KBM-7 (cell line): ENCODE measurements at regions not wholly inside any gene's neighbourhood (a gene's known extent, or its start where the extent isn't known, plus 50 kb on each side); places are given as distances from the start of the nearest gene placed in this dataset.
"Not testable (repeated sequence)": the region's sequence is repeated elsewhere in the genome, so short reads cannot be mapped to it uniquely, and the experiment has no call there.

Experiments
- DNase-seq: peaks from one replicate; pipeline ENCODE4 v3.0.0-alpha.2; 2015
- in situ Hi-C: fragments of 300-500 bp; cut with MboI; formaldehyde crosslinking; loops from 2 replicates; pipeline ENCODE4 v1.14.3; 2020; ENCODE audit warnings: low sequenced_read_pairs, low pct_unique_long_range_greater_than_20kb, mixed read lengths

DNA sequence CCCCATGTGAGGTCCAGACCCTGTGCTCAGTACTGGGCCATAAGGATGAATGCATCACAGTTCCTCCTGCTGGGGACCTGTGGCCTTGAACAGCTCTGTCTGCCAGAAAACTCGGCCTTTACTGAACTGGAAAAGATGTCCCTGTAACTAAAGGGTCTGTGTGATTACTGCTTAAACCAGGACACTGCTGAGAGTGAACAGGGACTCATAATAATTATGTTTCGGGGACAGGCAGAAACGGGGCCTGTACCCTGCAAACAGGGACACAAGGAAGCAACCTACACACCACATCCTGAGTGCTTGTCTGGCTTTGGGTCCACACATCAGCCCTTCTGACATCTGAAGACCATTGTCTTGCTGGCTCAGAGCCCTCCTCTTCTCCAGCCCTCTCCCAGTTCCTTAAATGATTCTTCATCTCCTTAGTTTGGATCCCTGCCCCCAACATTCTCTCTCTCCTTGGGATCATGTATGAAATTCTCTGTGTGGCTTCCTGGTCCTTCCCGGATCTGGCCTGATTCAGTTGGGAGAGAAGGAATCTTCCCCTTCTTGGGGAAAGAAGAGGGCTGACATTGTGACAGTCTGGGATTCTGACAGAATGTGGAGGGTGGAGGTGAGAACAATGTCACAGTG lies 248.0 kb downstream of the MYCN start:
- DNase-seq = no peak
- in situ Hi-C loops = no loop called here

DNA sequence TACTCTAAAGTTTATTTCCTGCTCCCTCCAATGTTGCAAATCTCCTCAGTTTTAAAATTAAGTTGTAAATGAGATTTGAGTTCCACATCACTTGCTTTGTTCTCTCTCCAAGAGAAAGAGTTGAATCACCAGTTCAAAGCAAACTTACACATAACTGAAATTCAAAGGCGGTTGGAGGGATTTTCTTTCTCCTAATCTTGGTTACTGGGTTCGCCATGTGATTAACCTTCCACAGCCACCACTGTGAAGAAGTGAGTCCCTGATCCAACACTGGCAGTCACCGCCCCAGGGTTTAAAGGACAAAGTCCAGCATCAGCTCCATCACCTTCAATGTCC lies 247.1 kb downstream of the MYCN start:
- DNase-seq = no peak
- in situ Hi-C loops = no loop called here

DNA sequence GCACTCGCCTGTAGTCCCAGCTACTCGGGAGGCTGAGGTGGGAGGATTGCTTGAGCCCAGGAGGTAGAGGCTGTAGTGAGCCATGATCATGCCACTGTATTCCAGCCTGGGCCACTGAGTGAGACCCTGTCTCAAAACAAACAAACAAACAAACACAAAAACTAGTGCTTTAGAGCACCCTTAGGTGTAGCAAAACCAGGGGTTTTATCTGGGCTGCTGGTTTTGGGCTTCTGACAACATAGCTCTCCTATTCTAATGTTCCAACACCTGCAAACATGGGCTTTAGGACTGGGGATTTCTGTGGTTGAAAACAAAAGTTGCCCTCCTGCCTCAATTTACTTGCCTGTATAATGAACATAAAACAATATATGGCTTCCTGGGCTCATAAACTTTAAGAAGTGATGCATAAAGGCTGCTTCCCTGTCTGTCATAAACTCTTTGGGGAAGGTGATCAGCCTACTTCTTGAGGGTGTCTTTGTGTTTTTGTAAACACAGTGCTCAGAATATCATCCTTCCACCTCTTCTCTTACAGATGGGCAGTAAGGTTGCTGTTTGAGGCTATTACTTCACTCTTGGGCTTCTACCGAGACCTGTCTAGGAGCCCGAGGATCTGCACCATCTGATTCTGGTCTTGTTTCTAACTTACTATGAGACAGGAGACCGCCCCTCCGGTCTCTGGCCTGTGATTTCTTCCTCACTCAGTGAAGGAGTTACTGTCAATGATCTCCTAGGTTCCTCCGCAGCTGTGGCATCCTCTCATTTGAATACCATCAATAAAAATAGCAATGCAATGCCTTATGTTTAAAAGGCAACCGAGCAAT lies 246.5 kb downstream of the MYCN start:
- in situ Hi-C loops = no loop called here
- DNase-seq = no peak

DNA sequence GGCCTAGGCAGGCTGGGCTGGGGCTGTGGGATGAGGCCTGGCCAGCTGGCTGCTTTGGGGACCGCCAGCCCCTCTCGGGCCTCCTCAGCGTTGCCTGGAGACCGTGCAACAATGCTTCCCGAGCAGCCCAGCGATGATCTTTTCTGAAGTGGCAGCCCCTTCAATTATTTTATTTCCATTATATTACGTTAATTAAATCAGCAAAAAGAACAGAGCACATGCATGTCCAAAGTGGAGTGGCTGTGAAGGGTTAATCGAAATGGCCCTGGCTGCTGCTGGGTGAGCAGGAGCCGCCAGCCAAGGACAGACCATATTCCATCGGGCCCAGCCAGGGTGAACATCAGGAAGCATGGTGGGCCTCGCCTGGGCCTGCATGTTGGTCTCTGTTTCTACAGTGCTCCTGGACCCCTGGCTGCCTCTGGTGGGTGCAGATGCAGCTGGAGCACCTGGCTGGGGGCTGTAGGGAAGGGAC lies 245.5 kb downstream of the MYCN start:
- no peak for DNase-seq
- in situ Hi-C loops = no loop called here

DNA sequence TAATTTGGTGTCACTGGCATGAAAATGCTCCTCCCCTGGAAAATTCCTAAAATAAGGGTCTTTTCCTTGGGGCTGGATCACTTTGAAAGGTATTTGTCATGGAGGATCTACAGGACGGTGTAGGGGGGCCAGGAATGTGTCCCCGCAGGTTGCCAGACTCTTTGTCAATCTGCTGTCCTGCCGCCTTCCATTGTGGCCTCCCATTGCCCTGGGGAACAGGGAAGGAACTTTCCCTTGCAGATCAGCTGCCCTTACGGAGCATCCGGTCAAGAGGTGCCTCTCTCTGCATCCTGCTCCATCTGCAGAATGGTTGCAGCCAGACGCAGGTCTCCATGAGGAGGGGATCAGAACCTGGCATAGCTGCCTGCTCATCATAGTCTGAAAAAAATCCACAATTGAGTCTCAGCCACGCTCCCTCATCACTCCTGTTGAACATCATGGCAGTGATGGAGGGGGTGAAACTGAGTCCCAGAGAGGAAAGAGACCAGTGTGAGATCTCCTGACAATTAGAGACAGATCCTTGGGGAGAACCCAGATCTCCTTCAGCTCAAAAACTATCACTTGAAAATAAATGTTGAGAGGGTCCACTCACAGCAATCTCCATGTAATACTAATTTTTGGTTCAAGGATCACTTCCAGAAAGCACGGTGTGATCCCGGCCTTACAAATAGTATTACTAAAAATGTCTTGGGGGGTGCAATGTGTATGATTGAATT lies 244.8 kb downstream of the MYCN start:
- in situ Hi-C loops = no loop called here
- DNase-seq = no peak

DNA sequence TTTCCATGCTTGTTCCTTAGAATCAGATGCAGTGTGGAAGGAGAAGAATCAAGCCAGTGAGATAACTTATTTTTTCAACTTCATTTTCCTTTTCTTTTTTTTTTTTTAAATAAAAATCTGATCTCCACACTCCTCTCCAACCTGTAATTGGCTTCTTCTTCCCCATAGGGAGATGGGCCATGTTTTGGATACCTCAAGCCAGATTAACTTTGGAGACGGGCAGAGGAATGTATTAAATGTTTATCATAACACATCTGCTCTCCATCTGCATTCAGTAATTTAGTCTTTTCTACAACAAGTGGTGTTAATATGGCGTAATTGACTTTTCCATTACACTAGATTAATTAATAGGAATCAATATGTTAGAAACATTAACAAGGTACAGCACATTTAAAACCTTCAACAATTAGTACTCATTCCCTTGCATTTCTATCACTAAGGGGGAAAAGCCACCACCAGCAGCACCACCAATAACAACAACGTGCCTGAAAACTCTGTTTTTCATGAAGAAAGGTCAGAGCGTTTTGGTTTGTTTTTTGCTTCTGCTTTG lies 244.1 kb downstream of the MYCN start:
- DNase-seq = no peak
- in situ Hi-C loops = no loop called here

DNA sequence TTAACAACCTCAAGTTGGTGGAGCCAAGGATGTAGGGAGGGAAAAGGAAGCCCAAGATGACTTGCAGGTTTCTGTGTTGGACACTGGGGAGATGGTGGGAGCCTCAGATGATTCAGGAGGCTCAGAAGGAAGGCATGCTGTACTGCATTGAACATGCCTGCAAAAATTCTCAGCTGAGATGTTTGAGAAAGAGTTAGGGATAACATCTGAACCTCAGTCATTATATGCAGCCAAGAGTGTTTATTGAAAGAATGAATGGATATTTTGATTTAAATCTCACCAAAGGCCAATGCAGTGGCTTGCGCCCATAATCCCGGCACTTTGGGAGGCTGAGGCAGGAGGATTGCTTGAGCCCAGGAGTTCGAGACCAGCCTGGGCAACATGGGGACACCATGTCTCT lies 243.0 kb downstream of the MYCN start:
- in situ Hi-C loops = no loop called here
- no peak for DNase-seq

DNA sequence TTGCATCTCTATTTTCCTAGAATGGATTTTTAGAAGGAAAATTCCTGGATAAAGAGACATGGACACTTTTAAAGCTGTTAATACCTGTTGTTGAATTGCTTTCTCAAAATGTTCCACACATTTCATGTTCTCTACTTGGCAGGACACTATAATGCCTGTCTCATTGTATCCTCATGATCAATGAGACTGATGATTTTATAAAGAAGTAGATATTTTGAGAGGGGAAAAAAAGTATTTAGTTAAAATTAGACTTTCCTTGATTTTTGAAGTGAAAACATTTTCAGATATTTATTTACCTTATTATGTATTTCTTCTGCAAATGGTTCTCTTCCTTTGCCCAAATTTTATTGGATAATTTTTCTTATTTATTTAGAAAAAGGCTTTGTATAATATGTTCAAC lies 242.5 kb downstream of the MYCN start:
- no peak for DNase-seq
- in situ Hi-C loops = no loop called here

DNA sequence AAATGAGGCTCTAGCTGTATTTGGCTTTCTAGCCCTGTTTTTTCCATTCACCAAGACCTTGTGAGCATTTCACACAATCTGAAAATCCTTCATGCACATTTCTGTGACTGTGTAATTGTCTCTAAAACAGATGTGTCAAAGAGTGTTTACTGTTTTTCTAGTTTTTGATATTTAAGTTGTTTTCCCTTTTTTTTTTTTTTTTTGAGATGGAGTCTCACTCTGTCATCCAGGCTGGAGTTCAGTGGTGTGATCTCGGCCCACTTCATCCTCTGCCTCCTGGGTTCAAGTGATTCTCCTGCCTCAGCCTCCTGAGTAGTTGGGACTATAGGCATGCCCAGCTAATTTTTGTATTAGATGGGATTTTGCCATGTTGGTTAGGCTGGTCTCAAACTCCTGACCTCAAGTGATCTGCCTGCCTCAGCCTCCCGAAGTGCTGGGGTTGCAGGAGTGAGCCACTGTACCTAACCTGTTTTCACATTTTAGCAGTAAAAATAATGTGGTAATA lies 242.0 kb downstream of the MYCN start:
- in situ Hi-C loops, DNase-seq: not testable (repeated sequence)

DNA sequence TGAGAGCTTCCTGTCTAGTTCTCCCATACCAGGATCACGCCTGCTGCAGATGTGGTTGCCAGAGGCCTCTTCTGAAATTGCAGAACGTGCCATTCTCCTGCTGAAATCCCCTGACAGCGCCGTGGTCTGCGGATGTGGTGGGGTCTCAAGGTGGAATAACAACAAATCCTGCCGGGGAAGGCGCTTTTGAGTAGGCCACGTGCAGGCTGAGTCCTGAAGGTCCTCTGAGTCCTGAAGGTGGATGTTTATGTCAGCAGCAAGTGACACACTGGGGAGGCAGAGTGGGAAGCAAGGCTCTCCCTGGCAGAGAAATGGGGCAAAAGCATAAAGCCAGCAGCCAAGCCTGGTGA lies 241.4 kb downstream of the MYCN start:
- in situ Hi-C loops = no loop called here
- no peak for DNase-seq

DNA sequence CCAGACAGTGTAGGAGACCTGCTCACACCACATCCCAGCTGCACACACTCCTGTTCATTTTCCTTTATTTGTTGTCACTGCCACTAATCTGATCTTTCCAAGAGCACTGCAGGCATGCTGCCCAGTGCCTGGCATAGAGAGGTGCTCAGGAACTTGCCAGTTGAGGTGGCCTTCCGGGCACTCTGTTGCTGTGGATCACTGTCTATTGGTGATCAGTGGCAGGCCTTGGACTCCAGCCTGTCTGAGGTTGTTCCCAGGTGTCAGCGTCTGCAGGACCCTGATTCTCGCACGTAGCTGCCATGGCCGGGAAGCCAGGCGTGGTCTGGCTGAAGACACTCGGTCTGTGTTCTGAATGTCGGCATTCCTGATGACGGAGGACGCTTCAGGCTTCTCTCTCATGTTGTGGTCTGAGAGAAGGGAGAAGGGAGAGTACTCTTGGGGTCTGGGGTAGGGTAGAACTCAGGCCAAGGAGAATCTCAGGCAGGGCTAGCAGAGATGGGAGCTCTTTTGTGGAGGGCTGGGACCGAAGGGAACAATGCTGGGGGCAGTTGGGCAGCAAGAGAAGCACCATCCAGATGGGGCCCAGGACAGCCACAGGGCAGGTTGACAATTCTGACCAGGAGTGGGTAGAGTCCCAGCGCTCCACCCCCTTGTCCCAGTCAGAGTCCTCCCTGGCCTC lies 240.9 kb downstream of the MYCN start:
- in situ Hi-C loops = no loop called here
- no peak for DNase-seq

DNA sequence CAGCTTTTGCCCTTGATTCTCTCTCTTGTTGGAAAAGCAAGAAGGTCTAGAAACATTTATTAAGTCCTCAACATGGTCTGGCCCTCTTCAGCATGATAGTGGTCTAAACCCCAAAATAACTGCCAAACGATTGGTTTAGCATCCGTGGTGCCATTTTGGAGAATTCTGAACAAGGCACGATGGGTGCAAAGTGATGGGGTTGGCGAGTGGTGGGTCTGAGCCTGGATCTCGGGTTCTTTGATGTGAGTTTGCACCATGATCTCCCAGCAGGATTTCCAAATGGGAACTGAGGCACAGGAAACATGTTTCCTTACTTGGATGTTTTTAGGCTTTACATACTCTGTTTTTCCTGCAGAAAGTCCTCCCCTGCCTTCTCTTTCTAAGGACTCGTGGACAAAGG lies 240.3 kb downstream of the MYCN start:
- in situ Hi-C loops = no loop called here
- DNase-seq = no peak

DNA sequence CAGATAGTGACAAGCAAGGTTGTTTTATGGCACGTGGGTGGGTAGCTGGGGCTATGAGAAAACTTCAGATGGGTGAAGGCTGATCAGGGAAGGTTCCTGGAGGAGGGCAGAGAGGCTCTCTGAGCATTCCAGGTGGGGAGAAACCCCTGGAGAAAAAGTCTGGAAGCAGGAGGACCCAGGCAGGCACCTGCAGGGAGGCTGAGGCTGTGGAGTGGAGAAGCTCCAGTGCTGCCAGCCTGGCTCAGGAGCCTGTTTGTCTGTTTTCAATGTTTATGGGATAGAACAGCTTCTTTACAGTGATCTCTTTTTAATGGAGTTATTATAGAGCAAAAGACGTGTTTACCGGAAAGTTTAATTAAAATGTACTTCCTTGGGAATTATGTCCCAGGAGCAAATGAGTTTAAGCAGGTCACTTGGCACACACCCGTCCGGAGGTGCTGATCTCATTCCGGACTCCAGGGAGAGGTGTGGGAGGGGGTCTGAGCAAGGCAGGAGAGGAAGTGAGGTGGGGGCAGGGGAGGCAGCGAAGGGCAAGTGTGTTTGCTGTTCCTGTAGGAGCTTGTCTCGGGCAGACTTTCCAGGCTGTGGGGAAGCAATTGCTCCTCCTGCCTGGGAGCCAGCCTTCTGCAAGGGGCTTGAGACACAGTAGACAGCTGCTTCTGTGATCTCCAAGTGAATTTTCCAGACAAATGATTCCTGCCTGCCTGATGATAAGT lies 239.5 kb downstream of the MYCN start:
- no peak for DNase-seq
- in situ Hi-C loops = no loop called here

DNA sequence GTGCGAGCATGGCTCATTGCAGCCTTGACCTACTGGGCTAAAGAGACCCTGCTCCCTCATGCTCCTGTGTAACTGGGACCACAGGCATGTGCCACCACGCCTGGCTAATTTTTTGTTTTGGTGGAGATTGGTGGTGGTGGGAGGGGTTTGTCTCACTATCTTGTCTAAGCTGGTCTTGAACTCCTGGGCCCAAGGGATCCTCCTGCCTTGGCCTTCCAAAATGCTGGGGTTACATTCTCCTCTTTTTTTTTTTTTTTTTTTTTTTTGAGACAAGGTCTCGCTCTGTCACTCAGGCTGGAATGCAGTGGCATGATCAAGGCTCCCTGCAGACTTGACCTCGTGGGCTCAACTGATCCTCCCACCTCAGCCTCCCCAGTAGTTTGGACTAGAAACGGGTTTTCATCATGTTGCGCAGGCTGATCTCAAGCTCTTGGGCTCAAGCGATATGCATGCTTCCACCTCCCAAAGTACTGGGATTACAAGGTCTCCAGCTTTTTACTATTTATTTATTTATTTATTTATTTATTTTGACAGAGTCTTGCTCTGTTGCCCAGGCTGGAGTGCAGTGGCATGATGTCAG lies 238.3 kb downstream of the MYCN start:
- in situ Hi-C loops = no loop called here
- no peak for DNase-seq

DNA sequence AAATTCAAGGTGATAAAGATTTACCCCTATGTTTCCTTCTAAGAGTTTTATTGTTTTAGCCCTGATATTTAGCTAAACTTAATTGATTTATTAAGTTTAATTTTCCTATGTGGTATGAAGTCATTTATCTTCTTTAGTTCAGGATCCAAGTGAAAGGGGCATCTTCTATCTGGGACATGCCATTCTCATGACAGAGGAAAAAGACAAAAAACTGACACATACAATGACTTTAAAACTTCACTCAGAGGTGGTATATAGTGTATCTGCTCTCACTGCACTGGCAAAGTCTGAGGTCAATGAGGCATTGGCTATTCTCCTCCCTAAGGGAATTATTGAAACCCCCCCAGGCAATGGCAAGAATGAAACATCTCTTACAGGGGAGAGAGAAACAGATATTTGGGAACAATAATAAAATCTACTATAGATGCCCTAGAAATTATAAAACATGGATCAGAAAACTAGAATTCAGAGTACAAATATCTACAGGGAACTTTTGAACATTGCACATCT lies 237.4 kb downstream of the MYCN start:
- in situ Hi-C loops = no loop called here
- no peak for DNase-seq

DNA sequence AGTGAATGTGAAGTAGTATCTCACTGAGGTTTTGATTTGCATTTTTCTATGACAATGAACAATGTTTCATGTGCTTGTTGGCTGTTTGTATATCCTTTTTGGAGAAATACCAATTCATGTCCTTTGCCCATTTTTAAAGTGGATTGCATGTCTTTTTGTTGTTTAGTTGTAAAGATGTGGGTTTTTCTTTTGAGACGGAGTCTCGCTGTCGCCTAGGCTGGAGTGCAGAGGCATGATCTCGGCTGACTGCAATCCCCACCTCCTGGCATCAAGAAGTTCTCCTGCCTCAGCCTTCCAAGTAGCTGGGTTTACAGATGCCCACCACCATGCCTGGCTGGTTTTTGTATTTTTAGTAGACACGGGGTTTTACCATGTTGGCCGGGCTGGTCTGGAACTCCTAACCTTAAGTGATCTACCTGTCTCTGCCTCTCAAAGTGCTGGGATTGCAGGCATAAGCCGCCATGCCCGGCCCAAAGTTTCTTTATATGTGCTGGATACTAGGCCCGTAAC lies 236.7 kb downstream of the MYCN start:
- in situ Hi-C loops = no loop called here
- DNase-seq = no peak

DNA sequence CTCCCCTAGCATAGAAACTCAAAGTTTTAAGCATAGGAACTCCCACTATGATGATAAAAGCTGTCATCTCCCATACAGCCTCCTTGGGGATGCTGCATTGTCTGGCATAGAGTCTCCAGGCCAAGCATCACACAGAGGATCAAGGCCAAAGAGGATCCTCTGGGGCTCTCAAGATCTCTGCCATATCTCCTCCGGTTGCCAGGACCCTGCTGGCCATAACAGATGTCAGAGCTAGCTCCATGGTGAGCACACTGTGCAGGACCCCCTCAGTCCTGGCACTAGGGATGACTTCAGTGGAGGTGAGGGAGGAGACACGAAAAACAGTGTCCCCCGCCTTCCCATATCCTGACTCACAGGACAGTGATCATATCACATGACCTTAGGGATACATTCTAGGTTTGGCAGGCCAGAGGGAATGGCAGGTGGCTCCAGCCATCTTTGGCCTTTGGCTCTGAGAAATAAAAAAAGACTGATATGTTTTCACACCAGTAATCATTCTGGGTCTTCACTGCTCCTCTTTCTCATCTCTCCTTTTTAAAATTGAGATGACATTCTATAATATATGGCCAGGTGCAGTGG lies 235.0 kb downstream of the MYCN start:
- in situ Hi-C loops = no loop called here
- DNase-seq = no peak

DNA sequence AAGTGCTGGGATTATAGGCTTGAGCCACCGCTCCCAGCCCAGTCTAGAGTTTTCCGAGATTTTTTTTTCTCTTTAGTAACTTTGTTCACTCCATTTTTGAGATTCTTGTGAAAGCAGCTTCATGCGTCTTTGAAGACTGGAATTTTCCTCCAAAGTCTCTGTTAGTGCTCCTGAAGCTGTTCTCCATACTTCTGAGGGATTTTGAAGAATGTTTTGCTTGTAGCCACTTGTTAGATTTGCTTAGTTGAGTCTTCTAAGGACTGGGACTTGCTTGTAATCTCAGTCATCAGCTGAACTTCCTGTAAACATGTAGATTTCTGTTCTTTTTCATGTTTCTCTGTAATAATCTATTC lies 234.3 kb downstream of the MYCN start:
- no peak for DNase-seq
- in situ Hi-C loops = no loop called here
